Ecto neural progenitor cell (in vitro differentiated cells): ENCODE measurements at regions not wholly inside any gene's neighbourhood (a gene's known extent, or its start where the extent isn't known, plus 50 kb on each side); places are given as distances from the start of the nearest gene placed in this dataset.
A peak's percentile ranks its signal among the peaks of the same experiment; 100 is the strongest.
"Not testable (repeated sequence)": the region's sequence is repeated elsewhere in the genome, so short reads cannot be mapped to it uniquely, and the experiment has no call there.

Experiments used
- DNase-seq: peaks from one replicate; pipeline ENCODE4 v3.0.0-alpha.2; 2018; ENCODE audit warnings: low spot score

DNA sequence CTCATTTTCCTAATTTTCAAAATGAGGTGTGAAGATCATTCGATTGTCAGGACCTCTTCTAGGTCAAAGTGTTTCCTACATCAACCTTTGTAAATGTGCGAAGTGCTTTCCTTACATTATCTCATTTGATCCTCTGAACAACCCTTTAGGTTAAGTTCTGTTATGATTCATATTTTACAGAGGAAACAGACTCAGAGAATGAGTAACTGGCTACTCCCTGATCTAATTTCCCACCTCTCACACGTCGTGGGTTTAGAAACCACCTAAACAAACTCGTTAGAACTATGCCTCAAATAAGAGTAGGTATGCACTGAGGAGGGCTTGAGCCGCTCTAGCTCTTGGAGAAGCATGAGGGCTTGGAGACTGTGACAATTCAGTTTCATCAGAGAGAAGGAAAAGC lies 148.6 kb downstream of the CD47 start:
- DNase-seq: no peak

GRCh38 chr3:107939691-107940442 lies 151.0 kb downstream of the CD47 start:
- DNase-seq: no peak

GRCh38 chr3:107938143-107938542 lies 152.7 kb downstream of the CD47 start:
- no peak for DNase-seq

DNA sequence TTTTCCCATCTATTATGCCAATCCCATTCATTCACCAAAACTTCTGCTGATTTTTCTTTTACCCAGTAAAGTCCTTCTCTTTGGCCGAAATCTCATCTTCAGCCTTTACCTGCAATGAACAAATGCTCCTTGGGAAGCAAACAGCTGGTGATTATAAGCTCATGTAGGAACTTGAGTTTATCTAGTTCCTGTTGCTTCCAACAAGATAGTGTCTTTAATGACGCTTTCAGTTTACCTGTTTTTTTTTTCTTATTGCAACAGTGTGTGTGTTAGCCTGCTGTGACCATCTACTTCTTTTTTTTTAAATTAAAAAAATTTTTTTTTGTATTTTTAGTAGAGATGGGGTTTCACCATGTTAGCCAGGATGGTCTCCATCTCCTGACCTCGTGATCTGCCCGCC lies 156.0 kb downstream of the CD47 start:
- no peak for DNase-seq

- no peak for DNase-seq
These were observed 157.4 kb downstream of the CD47 start for GRCh38 chr3:107933450-107933849.

DNA sequence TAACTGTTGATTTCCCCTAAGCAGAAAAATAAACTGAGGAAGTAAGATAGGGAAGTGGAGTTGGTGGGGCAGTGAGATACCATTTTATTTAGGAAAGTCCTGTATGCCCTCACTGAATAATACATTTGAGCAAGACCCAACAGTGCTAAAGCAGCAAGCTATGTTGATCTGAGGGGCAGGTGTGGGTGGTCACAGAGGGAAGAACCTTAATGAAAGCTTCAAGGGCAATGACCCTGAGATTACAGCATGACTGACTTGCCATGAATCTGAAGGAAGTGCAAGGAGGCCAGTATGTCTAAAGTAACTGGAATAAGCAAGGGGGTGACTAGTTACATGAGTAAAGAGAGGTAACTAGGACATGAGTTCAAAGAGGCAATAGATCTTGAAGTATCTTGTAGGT lies 159.5 kb downstream of the CD47 start:
- DNase-seq: no peak

DNA sequence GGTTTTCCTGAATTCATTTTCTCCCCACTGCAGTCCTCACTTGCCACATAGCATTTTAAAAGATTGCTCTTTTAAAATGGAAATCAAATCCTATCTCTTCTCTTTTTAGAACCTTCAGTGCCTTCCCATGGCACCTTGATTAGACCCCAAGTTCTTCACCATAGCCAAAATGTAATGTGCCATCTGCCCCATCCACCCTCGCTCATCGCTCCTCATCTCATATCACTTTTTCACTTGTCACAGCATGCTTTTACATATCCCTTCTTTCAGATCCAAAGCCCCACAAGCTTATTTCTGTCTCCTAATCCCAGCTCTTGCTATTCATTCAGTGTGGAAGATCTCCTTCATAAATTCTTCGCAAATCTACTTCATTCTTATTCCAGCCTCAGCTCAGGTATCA lies 161.7 kb downstream of the CD47 start:
- DNase-seq: no peak

DNA sequence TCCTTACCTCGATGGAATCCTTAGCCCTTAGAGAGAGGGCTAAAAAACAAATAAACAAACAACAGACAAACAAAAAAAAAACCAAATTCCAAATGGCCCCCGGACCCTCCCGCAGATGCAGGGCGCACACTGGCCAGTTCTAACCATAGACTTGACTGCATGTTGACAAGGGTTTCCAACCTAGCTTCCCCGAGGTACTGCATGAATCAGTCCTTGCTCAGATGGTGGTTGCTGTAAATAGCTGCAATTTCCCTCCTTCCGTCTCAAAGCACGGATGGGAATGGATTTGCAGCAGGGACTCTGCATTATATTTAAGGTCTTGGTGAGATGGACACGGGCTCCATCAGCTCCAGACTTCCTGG lies 162.8 kb downstream of the CD47 start:
- DNase-seq: peak; percentile 51

GRCh38 chr3:107927361-107928083 lies 163.3 kb downstream of the CD47 start:
- DNase-seq: peak; percentile 84

GRCh38 chr3:107925851-107926250 lies 165.0 kb downstream of the CD47 start:
- no peak for DNase-seq

GRCh38 chr3:107921038-107921437 lies 169.8 kb downstream of the CD47 start:
- no peak for DNase-seq

- no peak for DNase-seq
These were observed 170.3 kb downstream of the CD47 start for GRCh38 chr3:107920538-107920937.

DNA sequence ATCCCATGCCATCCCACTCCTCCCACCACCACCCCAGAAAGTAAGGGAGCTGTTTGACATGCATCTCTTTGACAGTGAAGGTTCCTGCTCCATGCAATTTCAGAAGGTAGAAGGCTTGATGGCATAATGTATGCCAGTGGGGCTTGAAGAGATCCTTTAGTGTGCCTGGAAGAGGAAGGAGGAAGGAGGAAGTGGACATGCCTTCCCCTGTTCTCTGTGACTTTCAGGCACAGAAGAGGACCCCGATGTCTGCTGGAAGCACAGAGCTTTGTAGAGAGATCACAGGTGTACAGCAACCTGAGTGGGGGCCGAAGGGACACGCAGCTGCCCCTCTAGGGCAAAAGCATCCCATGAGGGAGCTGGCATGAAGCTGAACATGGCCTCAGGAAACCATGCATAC lies 171.6 kb downstream of the CD47 start:
- DNase-seq: no peak

DNA sequence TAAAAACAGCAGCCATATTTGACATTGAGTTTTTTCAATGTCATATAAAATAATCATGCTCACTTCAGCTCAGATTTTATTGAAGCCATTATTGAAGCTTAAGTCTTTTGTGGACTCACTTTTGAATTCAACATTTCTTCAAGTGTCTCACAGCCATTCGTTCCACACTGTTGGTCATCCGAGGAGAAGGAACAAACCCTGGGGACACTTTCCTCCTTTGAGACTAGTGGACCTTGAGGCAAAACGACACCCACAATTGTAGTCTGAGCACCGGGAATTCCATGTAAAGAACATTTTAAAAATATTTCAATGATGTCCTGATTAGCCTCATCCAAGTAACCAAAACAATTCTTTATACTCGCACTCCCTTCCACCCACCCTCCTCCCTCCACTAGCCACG lies 174.7 kb downstream of the CD47 start:
- DNase-seq: no peak

GRCh38 chr3:107915706-107916105 lies 175.1 kb downstream of the CD47 start:
- DNase-seq: no peak

DNA sequence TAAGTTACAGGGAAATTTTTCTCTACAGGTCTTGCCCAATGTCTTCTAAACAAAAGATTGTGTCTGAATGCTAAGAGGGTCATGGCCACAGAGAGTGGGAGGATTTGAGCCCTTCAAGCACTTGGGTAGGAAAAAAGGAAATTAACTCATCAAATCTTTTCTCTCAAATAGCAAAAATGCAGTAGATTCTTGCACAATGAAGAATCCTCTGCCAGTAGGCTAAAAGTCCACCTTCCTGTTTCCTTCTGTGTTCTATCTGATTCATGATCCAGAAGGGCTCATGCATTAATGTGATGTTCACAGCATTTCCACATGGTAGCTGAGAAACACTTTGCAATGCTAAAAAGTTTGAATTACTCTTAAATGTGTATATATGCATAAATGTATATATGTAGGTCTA lies 177.1 kb downstream of the CD47 start:
- DNase-seq: no peak

- no peak for DNase-seq
These were observed 179.4 kb downstream of the CD47 start for GRCh38 chr3:107911337-107912000.

- DNase-seq: no peak
These were observed 180.0 kb downstream of the CD47 start for GRCh38 chr3:107910713-107911259.

GRCh38 chr3:107909583-107909982 lies 181.2 kb downstream of the CD47 start:
- DNase-seq: not testable (repeated sequence)

DNA sequence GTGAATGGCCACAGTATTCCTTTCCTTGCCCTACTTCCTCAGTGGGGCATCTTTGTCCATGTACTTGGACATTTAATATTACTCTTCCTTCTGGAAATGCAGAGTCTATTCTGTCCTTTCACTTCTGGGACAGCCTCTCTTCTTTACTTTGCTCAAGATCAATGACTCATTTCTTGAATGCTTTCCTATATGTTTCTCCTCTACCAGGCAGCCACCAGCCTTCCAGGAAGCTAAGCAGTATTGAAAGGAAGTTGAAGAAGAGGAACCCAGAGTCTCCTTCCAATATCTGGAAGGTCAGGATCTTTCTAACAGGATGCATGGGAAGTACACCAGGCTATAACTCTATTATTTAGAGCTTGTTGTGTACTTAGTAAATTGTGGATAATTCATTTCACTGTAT lies 182.8 kb downstream of the CD47 start:
- no peak for DNase-seq

- DNase-seq: no peak
These were observed 186.2 kb downstream of the CD47 start for GRCh38 chr3:107904536-107905066.

DNA sequence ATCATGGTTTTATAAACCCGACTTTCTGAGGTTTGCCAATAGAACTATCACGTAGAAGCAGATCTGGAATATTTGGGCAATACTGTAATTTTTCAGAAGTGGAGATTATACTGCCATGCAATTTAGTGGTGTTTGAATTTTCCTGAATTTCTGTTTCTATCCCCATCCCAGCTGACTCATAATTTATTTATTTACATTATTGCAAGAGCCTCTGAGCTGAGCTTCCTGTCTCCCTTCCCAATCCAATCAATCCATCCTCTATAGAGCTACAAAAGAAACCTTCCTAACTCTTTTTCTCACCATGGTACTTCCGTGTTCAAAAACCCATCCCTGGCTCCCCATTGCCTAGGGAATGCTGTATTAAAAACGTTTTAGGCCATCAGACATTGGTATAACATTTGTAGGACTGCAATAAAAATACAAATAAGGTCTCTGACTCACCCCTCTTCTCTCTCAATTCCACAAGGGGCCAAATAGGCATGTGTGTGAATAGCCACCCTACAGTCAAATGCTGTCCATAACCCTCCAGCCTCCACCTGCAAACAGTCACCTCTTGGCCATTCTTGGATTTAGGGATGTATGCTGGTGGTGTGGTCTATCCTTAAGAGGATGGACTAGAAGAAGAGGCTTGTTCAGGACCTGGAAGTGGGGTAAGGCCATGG lies 190.7 kb downstream of the CD47 start:
- no peak for DNase-seq
